Transverse colon (tissue), 4 donors: ENCODE measurements at regions not wholly inside any gene's neighbourhood (a gene's known extent, or its start where the extent isn't known, plus 50 kb on each side); places are given as distances from the start of the nearest gene placed in this dataset.

Experiments used
- DNase-seq: peaks from one replicate; pipeline ENCODE4 v3.0.0-alpha.2; 2019
- H3K27ac ChIP-seq, 4 donors: fragments of 200-600 bp; sonication (generic); 2 replicates each; pipeline ENCODE4 v1.5.1; 2016 to 2018; ENCODE audit warnings: inconsistent platforms in 4 of 4
- H3K27me3 ChIP-seq: fragments of 200-600 bp; sonication (generic); 2 replicates; pipeline ENCODE4 v1.5.1; 2017; ENCODE audit warnings: inconsistent platforms
- H3K36me3 ChIP-seq, 4 donors: fragments of 200-600 bp; sonication (generic); 2 replicates each; pipeline ENCODE4 v1.5.1; 2017 to 2019; ENCODE audit warnings: inconsistent platforms in 4 of 4
- H3K4me1 ChIP-seq, 4 donors: fragments of 200-600 bp; sonication (generic); 2 replicates each; pipeline ENCODE4 v1.5.1; 2017 to 2020; ENCODE audit warnings: inconsistent platforms in 4 of 4
- H3K4me3 ChIP-seq, 4 donors: fragments of 200-600 bp; sonication (generic); 1 replicate in 1 of 4; 2 replicates in 3 of 4; pipeline versions ENCODE4 v1.5.1 to v1.6.1; 2017 to 2019; ENCODE audit warnings: inconsistent platforms in 4 of 4
- H3K9me3 ChIP-seq, 2 donors: fragments of 200-600 bp; sonication (generic); 2 replicates each; pipeline ENCODE4 v1.5.1; 2017 to 2019; ENCODE audit warnings: inconsistent platforms in 2 of 2
- CTCF ChIP-seq, 5 experiments: fragments of 200-600 bp in 3 of 5; fragments of 450-650 bp in 2 of 5; sonication (generic) in 3 of 5; IDR thresholded peaks; 1 replicate in 2 of 5; 2 replicates in 3 of 5; pipeline ENCODE4 v1.5.1; 2016 to 2017; ENCODE audit warnings: antibody characterized with exemption in 5 of 5, inconsistent platforms in 3 of 5, mild to moderate bottlenecking in 2 of 5, moderate library complexity in 1 of 5
- EP300 ChIP-seq: sonication (generic); formaldehyde crosslinking; IDR thresholded peaks from one replicate; pipeline ENCODE4 v1.6.1; 2017; ENCODE audit warnings: antibody characterized with exemption, low read depth
- POLR2A ChIP-seq: fragments of 450-650 bp; IDR thresholded peaks from one replicate; pipeline ENCODE4 v1.6.1; 2016; ENCODE audit warnings: antibody characterized with exemption, mild to moderate bottlenecking, moderate library complexity
- POLR2AphosphoS5 ChIP-seq, 3 donors: sonication (generic); formaldehyde crosslinking; IDR thresholded peaks; one replicate each; pipeline ENCODE4 v1.6.1; 2016; ENCODE audit warnings: antibody characterized with exemption in 3 of 3
- WGBS, 2 donors: methylation state at CpG; one replicate each; pipeline ENCODE4 v1.1.5; 2018; ENCODE audit warnings: low coverage in 1 of 2; 5-methylcytosine and 5-hydroxymethylcytosine counted together
- in situ Hi-C, 4 donors: fragments of 200-750 bp; cut with MboI; loops; one replicate each; pipeline versions ENCODE4 v1.15.0 to v1.15.1; 2017; ENCODE audit warnings: low sequenced_read_pairs in 3 of 4, low pct_ligation_motif_present in 1 of 4, low pct_unique_long_range_greater_than_20kb in 1 of 4
- intact Hi-C: fragments of 100-400 bp; cut with DNase I; formaldehyde crosslinking; loops from one replicate; pipeline ENCODE4 v1.15.1; 2023; ENCODE audit warnings: low total_unique reads

GRCh38 chr10:78393094-78393493 lies 359.4 kb downstream of the RPS24 start:
- H3K9me3 ChIP-seq, result no peaks in the 10 kb centered on the region
- H3K36me3 ChIP-seq, result no peaks in the 10 kb centered on the region
- TF ChIP-seq EP300 (no peak), POLR2A (no peak), POLR2AphosphoS5 (IDR thresholded peaks at IDR 0.05) (no peak), CTCF (IDR thresholded peaks at IDR 0.05) (no peak)
- H3K4me1 ChIP-seq, result no peaks in the 10 kb centered on the region
- intact Hi-C loops, result no loop called here
- no peak for DNase-seq
- no peak overlapping the region for H3K27ac ChIP-seq
- H3K27me3 ChIP-seq, result no peaks in the 10 kb centered on the region
- H3K4me3 ChIP-seq, result no peak overlapping the region
- in situ Hi-C loops, result no loop called here

- no peak overlapping the region for H3K4me3 ChIP-seq
- no peak for DNase-seq
- intact Hi-C loops (no loop called here), in situ Hi-C loops (no loop called here)
- TF ChIP-seq EP300, result no peak
- no peak for TF ChIP-seq POLR2A
- TF ChIP-seq CTCF (IDR thresholded peaks at IDR 0.05), result no peak
- TF ChIP-seq POLR2AphosphoS5 (IDR thresholded peaks at IDR 0.05), result no peak
- H3K27me3 ChIP-seq, result no peaks in the 10 kb centered on the region
- no peaks in the 10 kb centered on the region for H3K9me3 ChIP-seq
- no peak overlapping the region for H3K27ac ChIP-seq
- 84 to 100% methylated on average over 1 to 4 of the region's 4 CpGs for WGBS, 2 donors
- H3K36me3 ChIP-seq, result no peaks in the 10 kb centered on the region
- H3K4me1 ChIP-seq, result no peaks in the 10 kb centered on the region
Observed at GRCh38 chr10:78394047-78394446, 360.4 kb downstream of the RPS24 start.

- Histone ChIP-seq H3K36me3 (no peaks in the 10 kb centered on the region), H3K4me3 (no peak overlapping the region), H3K27ac (no peak overlapping the region), H3K27me3 (no peaks in the 10 kb centered on the region), H3K4me1 (no peaks in the 10 kb centered on the region), H3K9me3 (no peaks in the 10 kb centered on the region)
- in situ Hi-C loops, result no loop called here
- whole genome bisulfite sequencing, 2 donors, result 90 to 91% methylated on average over 4 of the region's 4 CpGs
- intact Hi-C loops, result no loop called here
- DNase-seq, result no peak
- TF ChIP-seq POLR2A, result no peak
Observed at GRCh38 chr10:78395162-78395561, 361.5 kb downstream of the RPS24 start.

GRCh38 chr10:78396754-78397153 lies 363.1 kb downstream of the RPS24 start:
- no peak for TF ChIP-seq EP300
- no peak for TF ChIP-seq POLR2A
- no peak for TF ChIP-seq POLR2AphosphoS5 (IDR thresholded peaks at IDR 0.05)
- no peak for TF ChIP-seq CTCF (IDR thresholded peaks at IDR 0.05)
- DNase-seq, result no peak
- Histone ChIP-seq H3K36me3 (no peaks in the 10 kb centered on the region), H3K4me1 (no peaks in the 10 kb centered on the region), H3K27ac (no peak overlapping the region), H3K9me3 (no peaks in the 10 kb centered on the region), H3K4me3 (no peak overlapping the region), H3K27me3 (no peaks in the 10 kb centered on the region)
- in situ Hi-C loops, result no loop called here
- intact Hi-C loops, result no loop called here
- WGBS, 2 donors, result 62 to 85% methylated on average over 2 to 4 of the region's 4 CpGs

- H3K27me3 ChIP-seq, result no peaks in the 10 kb centered on the region
- no peaks in the 10 kb centered on the region for H3K36me3 ChIP-seq
- no peak for DNase-seq
- 63% methylated on average over 2 of the region's 2 CpGs; no CpG with 5 or more reads in 1 of the 2 donors for WGBS, 2 donors
- in situ Hi-C loops, result no loop called here
- H3K4me3 ChIP-seq, result no peak overlapping the region
- intact Hi-C loops, result no loop called here
- no peaks in the 10 kb centered on the region for H3K4me1 ChIP-seq
- no peaks in the 10 kb centered on the region for H3K9me3 ChIP-seq
- TF ChIP-seq POLR2AphosphoS5 (IDR thresholded peaks at IDR 0.05), result no peak
- TF ChIP-seq EP300, result no peak
- TF ChIP-seq POLR2A, result no peak
- TF ChIP-seq CTCF (IDR thresholded peaks at IDR 0.05), result no peak
- H3K27ac ChIP-seq, result no peak overlapping the region
Observed at GRCh38 chr10:78397786-78398185, 364.1 kb downstream of the RPS24 start.
